IPS-20b (cell line): ENCODE measurements at regions not wholly inside any gene's neighbourhood (a gene's known extent, or its start where the extent isn't known, plus 50 kb on each side); places are given as distances from the start of the nearest gene placed in this dataset.
A peak's percentile ranks its signal among the peaks of the same experiment; 100 is the strongest.

Experiments used
- H3K27ac ChIP-seq: one replicate; pipeline ENCODE4 v1.5.1; 2013; ENCODE audit warnings: low read length
- H3K27me3 ChIP-seq: 2 replicates; pipeline ENCODE4 v1.6.1; 2013; ENCODE audit warnings: mild to moderate bottlenecking, low read length, inconsistent platforms; ENCODE audit not compliant: insufficient read depth
- H3K36me3 ChIP-seq: 2 replicates; pipeline ENCODE4 v1.6.1; 2013; ENCODE audit warnings: low read depth, mild to moderate bottlenecking, inconsistent platforms, low read length, moderate library complexity; ENCODE audit not compliant: insufficient read depth
- H3K4me1 ChIP-seq: 2 replicates; pipeline ENCODE4 v1.6.1; 2013; ENCODE audit warnings: mild to moderate bottlenecking, control low read depth, inconsistent platforms, low read length, moderate library complexity; ENCODE audit not compliant: insufficient read depth
- H3K4me3 ChIP-seq: 2 replicates; pipeline ENCODE4 v1.5.1; 2013; ENCODE audit warnings: mild to moderate bottlenecking, low read length, inconsistent platforms
- H3K9ac ChIP-seq: 2 replicates; pipeline ENCODE4 v1.6.1; 2013; ENCODE audit warnings: low read depth, mild to moderate bottlenecking, inconsistent platforms, low read length, moderate library complexity
- H3K9me3 ChIP-seq: 2 replicates; pipeline ENCODE4 v1.6.1; 2013; ENCODE audit warnings: mild to moderate bottlenecking, low read depth, low read length, inconsistent platforms; ENCODE audit not compliant: insufficient read depth

DNA sequence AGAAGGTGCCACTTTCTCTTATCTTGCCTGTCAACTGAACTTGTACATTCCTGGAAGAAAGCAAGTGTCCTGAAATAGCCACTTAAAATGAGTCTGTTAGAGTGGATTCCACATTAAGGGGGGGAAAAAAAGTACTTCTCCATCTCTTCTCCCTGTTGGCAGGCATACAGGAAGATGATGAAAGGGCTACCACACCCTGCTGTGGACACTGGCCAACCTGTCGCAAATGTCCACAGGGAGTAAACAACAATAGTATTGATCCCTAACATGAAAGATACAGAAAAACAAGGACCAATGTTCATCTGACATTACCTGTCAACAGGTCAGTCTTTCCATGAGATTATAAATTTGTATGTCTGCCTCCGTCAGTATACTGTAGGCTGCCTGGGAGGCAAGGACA lies 265.1 kb upstream of the MAP3K1 start:
- Histone ChIP-seq H3K9ac (no peak overlapping the region), H3K27ac (no peak overlapping the region), H3K9me3 (no peaks in the 10 kb centered on the region), H3K27me3 (no peaks in the 10 kb centered on the region), H3K4me1 (no peaks in the 10 kb centered on the region), H3K4me3 (no peak overlapping the region), H3K36me3 (no peaks in the 10 kb centered on the region)

DNA sequence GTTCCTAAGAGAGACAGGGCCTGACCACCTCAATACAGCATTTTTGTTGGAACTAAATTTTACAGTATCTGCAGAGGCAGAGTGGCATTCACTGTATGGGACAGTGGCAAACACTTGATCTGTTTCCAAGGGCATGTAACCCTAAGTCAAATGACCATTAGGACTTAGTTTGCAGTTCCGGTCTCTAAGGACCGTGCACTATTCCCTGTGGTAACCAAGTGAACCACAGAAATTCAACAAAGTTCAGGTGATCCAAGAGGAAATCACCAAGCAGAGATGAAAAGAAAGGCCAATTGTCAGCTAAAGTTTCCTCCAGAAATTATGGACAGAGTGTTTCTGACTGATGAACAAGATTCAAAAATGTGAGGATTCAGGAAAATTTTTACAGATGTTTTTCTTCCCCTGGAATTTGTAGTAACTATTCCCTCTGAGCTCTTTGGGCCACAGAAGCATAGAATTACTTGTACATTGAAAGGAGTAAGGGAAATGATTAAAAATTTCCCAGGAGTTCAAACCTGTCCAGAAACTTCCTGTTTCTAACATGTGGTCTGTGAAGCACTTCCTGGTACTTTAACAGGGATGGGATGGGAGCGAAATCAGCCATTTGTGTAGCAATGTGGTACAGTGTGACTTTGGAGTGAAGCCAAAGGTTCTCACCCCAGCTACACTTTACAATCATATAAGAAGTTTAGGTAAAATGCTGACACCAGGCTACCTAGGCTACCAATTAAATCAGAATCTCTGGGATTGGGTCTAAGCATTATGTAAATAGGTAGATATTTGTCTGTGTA lies 266.1 kb upstream of the MAP3K1 start:
- Histone ChIP-seq H3K27me3 (no peaks in the 10 kb centered on the region), H3K27ac (no peak overlapping the region), H3K9me3 (no peaks in the 10 kb centered on the region), H3K4me1 (no peaks in the 10 kb centered on the region), H3K4me3 (no peak overlapping the region), H3K9ac (no peak overlapping the region), H3K36me3 (no peaks in the 10 kb centered on the region)

DNA sequence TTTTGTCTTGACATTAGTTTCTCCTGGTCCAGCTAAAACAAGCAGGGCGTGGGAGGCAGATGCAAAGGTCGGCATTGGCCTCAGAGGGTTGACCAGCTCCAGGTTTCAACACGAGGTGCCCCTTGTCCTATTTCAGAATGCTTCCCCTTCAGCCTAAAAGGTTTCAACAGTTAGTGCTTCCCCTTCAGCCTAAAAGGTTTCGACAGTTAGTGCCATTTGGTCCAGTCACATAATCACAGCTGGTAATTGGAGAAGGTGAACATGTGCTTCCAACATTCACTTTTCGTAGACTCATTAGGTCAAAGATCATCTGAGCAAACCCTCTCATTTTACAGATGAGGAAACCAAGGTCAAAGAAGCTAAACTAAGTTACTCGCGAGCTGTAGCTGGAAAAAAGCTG lies 270.3 kb upstream of the MAP3K1 start:
- H3K27ac ChIP-seq = no peak overlapping the region
- H3K4me1 ChIP-seq = no peaks in the 10 kb centered on the region
- no peak overlapping the region for H3K4me3 ChIP-seq
- no peaks in the 10 kb centered on the region for H3K36me3 ChIP-seq
- H3K27me3 ChIP-seq = no peaks in the 10 kb centered on the region
- H3K9ac ChIP-seq = no peak overlapping the region
- no peaks in the 10 kb centered on the region for H3K9me3 ChIP-seq

DNA sequence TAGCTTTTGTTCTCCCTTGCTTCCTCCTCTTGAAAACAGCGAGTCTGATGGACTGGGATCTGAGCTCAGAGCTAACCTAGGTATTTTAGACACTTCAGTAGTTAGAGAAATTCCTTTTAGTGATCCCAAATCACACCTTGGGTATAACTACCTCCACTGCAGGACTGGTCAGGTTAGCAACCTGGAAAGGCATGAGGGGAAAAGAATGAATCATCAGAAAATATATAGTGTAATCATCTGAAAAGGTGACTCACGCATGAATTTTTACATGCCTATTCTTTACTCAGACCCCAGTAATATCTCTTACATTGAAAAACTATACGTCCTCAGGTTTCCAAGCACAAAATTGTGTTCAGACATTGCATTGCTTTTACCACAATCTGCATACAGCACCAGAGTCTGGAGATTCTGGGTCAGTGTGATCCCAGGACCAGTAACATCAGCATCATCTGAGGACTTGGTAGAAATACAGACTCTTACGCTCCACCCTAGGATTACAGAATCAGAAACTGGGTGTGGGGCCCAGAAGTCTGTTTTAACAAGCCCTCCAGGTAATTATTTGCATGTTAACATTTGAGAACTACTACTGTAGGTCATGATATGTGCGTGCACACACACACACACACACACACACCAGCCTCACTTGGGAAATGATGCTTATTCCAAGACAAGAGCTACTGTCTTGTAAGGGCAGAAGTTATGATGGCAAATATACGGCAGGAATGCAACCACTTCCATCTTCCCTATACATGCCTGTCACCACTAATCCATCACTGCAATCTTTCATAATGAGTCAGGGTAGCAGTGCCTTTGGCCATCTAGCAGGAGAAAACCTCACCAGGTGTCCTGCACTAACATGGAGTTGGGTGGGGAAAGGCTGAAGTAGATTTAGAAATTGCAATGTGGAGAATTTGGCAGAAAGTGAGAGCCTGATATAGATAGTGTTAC lies 271.6 kb upstream of the MAP3K1 start:
- H3K27me3 ChIP-seq = no peaks in the 10 kb centered on the region
- no peak overlapping the region for H3K9ac ChIP-seq
- no peak overlapping the region for H3K4me3 ChIP-seq
- H3K36me3 ChIP-seq = no peaks in the 10 kb centered on the region
- H3K27ac ChIP-seq = no peak overlapping the region
- no peaks in the 10 kb centered on the region for H3K4me1 ChIP-seq
- no peaks in the 10 kb centered on the region for H3K9me3 ChIP-seq

DNA sequence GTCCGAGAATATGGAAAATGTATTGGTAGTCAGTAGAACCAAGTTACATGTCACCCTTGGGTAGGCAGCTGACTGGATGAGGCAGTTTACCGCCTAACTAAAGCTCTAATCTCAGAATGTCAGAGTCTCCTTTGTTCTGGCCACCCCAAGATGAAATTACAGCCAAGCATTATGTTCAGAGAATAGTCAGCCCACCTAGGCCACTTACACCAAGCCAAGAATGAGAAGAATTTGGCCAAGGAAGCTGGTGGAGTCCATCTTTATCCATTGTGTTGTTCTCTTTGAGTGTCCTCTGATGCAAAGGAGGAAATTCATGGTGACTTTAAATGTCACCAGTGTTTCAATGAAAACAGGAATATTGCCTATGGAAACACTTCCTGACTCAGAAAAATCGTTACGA lies 275.1 kb upstream of the MAP3K1 start:
- H3K4me3 ChIP-seq = no peak overlapping the region
- no peak overlapping the region for H3K9ac ChIP-seq
- no peaks in the 10 kb centered on the region for H3K9me3 ChIP-seq
- no peaks in the 10 kb centered on the region for H3K27me3 ChIP-seq
- H3K36me3 ChIP-seq = no peaks in the 10 kb centered on the region
- H3K27ac ChIP-seq = no peak overlapping the region
- H3K4me1 ChIP-seq = no peaks in the 10 kb centered on the region

DNA sequence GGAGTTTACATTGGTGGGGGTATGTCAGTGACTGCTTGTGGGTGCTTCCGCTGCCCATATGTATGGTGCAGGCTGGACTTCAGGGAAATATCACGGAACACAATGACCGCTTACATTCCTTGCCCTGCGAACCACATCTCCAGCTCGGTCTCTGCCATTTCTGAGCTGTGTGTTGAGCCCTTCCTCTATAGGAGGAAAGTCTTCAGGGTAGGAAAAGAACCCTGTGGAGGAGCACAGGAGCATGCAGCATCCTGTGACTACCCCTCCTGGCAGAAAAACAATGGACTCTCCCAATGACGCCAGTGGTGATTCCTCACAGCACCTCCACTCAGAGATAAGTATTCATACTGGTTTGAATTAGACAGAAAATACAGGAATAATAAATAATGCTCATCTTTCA lies 276.8 kb upstream of the MAP3K1 start:
- no peaks in the 10 kb centered on the region for H3K4me1 ChIP-seq
- H3K27me3 ChIP-seq = no peaks in the 10 kb centered on the region
- no peak overlapping the region for H3K27ac ChIP-seq
- H3K9ac ChIP-seq = no peak overlapping the region
- no peaks in the 10 kb centered on the region for H3K36me3 ChIP-seq
- H3K9me3 ChIP-seq = no peaks in the 10 kb centered on the region
- H3K4me3 ChIP-seq = no peak overlapping the region

DNA sequence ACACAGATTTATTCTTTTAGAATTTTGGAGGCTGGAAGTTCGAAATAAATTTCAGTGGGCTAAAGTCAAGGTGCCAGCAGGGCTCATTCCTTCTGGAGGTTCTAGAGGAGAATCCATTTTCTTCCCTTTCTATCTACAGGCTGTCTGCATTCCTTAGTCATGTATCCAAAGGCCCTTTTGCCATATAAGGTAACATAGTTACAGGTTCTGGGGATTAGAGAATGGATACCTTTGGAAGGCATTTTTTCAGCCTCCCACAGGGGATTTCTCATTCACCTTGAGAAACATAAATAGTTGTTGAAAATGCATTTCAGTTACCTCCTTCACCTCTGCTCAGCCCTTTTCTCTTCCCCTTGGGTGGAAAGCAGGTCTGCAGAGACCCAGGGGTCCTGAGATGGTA lies 280.0 kb upstream of the MAP3K1 start:
- Histone ChIP-seq H3K27ac (peak overlapping the region; percentile 22), H3K4me1 (no peaks in the 10 kb centered on the region), H3K9ac (no peak overlapping the region; the same call in 1 of the 2 replicates), H3K36me3 (no peaks in the 10 kb centered on the region), H3K27me3 (no peaks in the 10 kb centered on the region), H3K9me3 (no peaks in the 10 kb centered on the region), H3K4me3 (no peak overlapping the region)

DNA sequence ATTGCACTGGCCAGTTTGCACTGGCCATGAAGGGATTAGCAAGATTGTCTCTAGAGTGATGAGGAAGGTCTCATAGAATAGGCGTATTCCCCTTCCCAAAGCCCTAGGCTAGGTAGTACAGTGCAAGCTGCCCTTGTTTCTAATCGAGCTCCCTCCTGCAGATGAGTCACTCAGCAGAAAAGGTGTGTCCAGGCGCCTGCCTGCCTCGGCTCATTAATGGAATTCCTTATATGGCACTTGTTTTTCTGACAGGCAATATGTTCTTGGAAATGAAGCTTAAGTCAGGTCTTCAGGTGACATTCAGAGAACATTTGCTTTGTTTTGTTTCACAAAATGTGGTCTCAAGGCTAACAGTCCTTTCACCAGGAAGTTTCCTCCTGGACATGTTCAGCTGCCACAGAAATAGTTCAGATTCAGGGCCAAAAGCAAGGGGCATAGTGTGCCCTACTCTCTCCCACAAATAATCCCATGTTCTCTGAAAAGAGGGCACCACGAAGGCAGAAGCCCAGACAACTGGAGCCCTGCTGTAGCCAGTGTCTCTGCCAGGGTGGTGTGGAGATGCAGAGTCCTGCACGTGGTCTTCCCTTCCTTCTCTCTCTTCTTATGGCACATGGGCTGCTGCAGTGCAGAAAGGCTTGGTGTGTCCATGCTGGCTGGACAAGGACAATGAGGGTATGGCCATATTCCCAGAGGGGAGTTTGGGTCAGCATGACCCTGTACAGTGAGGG lies 281.1 kb upstream of the MAP3K1 start:
- Histone ChIP-seq H3K4me3 (no peak overlapping the region), H3K27ac (no peak overlapping the region), H3K9ac (no peak overlapping the region; the same call in 1 of the 2 replicates), H3K36me3 (no peaks in the 10 kb centered on the region), H3K9me3 (no peaks in the 10 kb centered on the region), H3K4me1 (no peaks in the 10 kb centered on the region), H3K27me3 (no peaks in the 10 kb centered on the region)

DNA sequence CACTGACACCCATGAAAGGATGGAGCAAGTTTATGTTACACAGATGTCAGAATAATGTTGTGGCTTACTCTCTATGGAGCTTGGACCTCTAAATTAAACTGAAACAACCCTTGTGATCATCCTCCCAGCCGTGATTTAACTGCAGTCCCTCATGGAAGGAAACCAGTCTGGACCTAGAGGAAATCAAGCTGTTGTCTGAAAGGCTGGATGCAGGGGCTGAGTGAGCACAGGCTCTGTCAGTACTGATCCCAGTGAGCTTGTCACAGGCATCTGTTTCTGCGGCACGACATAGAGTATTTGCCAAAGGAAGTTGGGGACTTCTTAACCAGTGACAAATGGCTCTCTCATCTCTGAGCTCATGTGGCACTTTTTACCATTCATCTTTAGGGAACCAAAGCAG lies 282.9 kb upstream of the MAP3K1 start:
- Histone ChIP-seq H3K4me3 (no peak overlapping the region), H3K9ac (no peak overlapping the region), H3K9me3 (no peaks in the 10 kb centered on the region), H3K27me3 (no peaks in the 10 kb centered on the region), H3K4me1 (no peaks in the 10 kb centered on the region), H3K27ac (no peak overlapping the region), H3K36me3 (no peaks in the 10 kb centered on the region)

DNA sequence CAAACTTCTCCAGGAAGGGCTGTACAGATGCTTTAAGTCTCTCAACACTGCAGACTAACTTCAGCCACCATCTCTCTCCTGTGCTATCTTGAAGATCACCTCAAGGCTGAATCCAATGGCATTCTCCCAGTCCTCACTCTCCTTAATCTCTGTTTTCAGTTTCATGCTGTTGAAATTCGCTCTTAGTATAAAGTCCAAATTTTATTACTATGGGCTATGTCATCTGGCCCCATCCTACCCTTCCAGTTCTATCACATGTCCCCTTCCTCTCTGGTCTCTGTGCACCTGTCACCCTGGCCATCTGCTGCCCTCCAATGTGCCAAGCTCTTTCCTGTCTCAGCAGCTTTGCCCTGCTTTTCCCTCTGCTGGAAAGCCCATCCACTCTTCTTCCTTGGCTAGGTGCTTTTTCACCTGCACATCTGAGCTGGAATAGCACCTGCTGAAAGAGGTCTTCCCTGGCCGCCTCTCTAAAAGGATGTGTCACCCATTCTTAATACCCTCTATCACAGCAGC lies 284.7 kb upstream of the MAP3K1 start:
- H3K9ac ChIP-seq = no peak overlapping the region
- H3K27ac ChIP-seq = no peak overlapping the region
- H3K4me3 ChIP-seq = no peak overlapping the region
- H3K36me3 ChIP-seq = no peaks in the 10 kb centered on the region
- no peaks in the 10 kb centered on the region for H3K4me1 ChIP-seq
- no peaks in the 10 kb centered on the region for H3K9me3 ChIP-seq
- no peaks in the 10 kb centered on the region for H3K27me3 ChIP-seq

DNA sequence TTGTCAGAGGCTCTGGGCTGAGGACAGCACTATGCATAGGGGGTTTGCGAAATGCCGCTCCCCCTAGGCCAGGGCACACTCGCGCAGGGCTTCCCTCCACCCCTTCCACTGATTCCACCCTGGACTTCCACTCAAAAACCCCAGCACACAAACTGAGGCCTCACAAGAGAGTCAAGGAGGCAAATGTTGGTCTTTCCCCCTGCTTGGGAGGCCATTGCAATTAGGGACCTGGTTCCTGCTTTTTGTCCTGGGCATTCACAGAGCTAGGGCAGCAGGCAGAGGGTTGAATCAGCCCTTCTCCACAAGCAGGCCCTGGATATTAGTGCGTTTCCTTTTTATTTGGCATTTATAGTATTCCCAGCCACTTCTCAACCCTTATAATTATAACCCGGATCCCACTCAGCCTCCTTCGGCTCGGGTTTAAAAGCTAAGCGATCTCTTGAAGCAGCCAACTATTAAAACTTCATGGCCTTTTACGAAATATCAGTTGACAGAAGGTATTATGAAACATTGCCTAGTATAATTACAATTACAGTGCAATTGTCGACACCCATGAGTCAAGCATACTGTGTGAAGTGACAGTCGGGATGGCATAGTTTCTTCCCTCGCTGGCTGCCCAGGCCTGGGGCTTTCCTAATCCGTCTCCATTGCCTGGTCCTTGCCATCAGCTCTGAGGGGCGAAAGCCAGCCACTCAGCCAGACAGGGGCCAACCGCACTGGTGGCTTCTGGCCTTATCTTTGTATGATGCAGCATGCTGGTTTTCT lies 285.5 kb upstream of the MAP3K1 start:
- no peaks in the 10 kb centered on the region for H3K9me3 ChIP-seq
- no peak overlapping the region for H3K27ac ChIP-seq
- H3K27me3 ChIP-seq = no peaks in the 10 kb centered on the region
- H3K36me3 ChIP-seq = no peaks in the 10 kb centered on the region
- no peaks in the 10 kb centered on the region for H3K4me1 ChIP-seq
- H3K9ac ChIP-seq = no peak overlapping the region
- H3K4me3 ChIP-seq = no peak overlapping the region
